HG03045 (cell line): ENCODE measurements at regions not wholly inside any gene's neighbourhood (a gene's known extent, or its start where the extent isn't known, plus 50 kb on each side); places are given as distances from the start of the nearest gene placed in this dataset.
"Not testable (repeated sequence)": the region's sequence is repeated elsewhere in the genome, so short reads cannot be mapped to it uniquely, and the experiment has no call there.

Experiments
- ATAC-seq: cut with Tn5 transposase; IDR thresholded peaks from one replicate; pipeline ENCODE4 v1.9.1; 2021; ENCODE audit warnings: mild to moderate bottlenecking, moderate library complexity; ENCODE audit not compliant: unreplicated experiment

DNA sequence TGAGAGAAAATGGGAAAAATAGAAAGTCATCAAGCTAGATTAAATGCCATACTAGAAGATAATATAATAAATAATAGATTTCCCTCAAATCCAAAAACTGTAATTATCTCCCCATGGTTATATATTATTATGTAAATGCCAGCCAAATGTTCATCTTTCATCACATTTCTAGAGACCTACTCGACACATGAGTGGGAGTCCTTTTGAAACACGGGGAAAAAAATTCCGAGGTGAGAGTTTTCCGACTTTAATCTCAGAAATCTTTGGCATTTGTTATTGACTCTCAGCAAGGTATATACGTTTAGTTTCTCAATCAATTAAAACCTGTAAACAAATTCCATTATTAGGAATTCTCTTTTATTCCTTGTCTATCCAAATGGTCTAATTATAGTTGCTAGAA, 465.4 kb upstream of the SMIM31 start:
- ATAC-seq, result no peak

GRCh38 chr4:164293203-164293602, 460.7 kb upstream of the SMIM31 start:
- ATAC-seq, result no peak

DNA sequence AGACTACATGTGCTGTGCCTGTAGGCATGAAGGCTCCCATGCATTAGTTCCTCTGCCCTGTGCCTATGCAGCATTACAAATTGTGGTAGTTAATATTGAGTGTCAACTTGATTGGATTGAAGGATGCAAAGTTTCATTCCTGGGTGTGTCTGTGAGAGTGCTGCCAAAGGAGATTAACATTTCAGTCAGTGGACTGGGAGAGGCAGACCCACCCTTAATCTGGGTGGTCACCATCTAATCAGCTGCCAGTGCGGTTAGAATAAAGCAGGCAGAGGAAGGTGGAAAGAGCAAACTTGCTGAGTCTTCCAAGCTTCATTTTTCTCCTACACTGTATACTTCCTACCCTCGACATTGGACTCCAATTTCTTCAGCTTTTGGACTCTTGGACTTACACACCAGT, 460.2 kb upstream of the SMIM31 start:
- ATAC-seq, result no peak

DNA sequence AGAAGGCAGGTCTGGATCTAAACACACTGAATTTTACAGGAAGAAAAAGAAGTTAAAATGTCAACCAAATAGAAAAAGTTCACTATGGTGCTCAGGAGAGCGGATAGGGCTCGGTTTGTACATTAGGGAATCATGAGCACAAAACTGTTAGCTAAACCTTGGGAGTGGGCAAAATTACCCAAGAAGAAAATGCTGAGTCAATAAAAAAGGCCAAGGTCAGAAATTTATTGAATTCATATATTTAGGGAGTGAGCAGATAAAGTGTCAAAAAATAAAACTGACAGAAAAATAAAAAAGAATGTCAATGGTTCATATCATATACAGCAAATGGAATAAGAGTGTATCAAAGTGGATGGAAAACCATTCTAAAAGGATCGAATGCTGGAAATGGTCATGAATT, 452.5 kb upstream of the SMIM31 start:
- no peak for ATAC-seq

DNA sequence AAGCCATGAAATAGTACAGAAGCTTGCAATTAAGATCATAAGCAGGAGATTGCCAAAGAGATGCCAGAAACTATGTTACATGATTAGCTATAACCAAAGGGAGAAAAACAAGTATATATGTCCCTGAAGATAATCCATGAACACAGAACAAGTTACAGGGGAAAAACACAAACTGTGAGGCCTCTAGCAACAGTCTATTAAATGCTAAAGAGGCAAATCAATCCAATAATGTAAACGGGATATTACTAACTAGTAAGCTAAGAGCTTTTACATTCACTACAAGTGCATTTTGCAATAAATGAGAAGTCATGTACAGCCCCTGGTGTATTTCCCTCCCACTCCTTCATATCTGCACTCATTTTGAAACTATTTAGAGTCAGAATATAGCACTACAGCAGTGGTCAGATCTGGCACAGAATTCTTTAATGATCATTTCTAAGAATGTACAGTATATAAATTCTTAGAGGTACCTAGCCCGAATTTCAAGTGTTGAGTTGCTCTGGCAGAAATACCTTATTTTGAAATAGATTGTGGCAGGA, 449.8 kb upstream of the SMIM31 start:
- peak; percentile 89 for ATAC-seq

DNA sequence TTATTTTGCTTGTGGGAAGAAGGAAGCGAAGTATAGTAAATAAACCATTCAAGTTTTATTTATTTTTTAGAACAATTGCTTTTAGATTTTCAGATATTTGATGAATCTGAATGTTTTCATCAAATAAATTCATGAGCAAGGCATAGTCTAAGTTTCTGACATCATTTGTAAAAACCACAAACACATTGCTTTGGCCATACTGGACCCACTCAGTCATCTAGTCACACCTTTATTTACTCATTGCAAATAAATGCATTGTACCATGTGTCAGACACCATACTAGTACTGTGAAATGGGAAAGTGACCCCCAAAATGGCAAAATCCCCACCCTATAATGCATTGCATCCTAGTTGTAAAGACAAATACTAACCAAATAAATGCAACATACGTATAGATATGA, 449.1 kb upstream of the SMIM31 start:
- ATAC-seq, result no peak

- ATAC-seq, result no peak
Measured at GRCh38 chr4:164307262-164307661, 446.7 kb upstream of the SMIM31 start.

DNA sequence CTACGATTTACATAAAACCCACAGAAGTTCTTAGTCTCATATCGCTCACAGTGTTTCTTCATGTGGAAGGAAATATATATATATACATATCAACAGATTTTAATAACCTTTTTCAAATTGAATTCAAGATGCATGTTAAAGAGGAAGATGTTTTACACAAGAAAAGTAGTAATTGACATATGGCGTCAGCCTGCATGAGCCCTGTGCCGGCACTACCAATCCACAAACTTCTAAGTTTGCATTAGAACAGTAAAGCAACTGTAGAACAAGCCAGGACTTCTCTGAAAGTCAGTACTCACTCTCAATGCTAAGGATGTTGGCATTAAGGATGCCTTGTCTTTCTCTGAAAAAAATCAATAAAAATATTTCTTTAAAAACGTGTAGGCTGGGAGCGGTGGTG, 441.3 kb upstream of the SMIM31 start:
- no peak for ATAC-seq

DNA sequence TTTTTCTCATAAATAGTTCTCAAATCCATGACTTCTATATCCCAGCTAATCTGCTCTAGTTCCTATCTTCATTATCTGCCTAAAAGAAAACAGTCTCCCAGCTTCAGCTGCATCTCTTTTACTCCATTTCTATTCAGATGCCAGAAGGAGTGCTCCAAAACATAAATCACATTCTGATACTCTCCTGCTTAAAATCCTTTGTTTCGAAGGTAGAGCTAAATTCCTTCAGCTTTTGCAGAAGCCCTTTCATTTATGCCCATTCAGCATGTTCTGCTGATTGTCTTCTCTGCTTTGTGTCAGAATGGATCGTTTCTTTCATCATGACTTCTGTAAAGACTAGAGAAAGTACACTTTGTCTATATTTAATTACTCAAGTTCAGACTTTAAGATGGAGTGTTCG, 440.1 kb upstream of the SMIM31 start:
- no peak for ATAC-seq

- no peak for ATAC-seq
Measured at GRCh38 chr4:164318350-164318749, 435.6 kb upstream of the SMIM31 start.

DNA sequence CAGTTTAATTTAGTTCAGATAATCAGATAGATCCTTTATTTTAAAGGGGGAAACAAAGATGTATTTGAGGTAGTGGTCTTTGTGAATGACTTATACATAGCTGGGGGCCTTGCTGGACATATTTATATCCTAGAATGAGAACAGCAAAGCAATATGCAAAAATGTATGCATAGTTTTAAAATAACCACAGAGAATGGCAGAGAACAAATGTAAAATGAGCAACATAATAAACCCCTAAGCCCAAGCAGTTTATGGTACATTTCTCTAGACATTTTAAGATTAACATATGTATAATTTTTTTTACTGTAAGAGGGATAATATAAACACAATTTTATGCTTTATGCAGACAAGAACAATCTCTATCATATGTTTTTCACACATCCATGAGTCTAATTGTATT, 434.2 kb upstream of the SMIM31 start:
- ATAC-seq, result no peak

- ATAC-seq, result no peak
Measured at GRCh38 chr4:164320847-164321246, 433.1 kb upstream of the SMIM31 start.

- no peak for ATAC-seq
Measured at GRCh38 chr4:164326056-164326455, 427.9 kb upstream of the SMIM31 start.

- ATAC-seq, result no peak
Measured at GRCh38 chr4:164337219-164337944, 416.5 kb upstream of the SMIM31 start.

DNA sequence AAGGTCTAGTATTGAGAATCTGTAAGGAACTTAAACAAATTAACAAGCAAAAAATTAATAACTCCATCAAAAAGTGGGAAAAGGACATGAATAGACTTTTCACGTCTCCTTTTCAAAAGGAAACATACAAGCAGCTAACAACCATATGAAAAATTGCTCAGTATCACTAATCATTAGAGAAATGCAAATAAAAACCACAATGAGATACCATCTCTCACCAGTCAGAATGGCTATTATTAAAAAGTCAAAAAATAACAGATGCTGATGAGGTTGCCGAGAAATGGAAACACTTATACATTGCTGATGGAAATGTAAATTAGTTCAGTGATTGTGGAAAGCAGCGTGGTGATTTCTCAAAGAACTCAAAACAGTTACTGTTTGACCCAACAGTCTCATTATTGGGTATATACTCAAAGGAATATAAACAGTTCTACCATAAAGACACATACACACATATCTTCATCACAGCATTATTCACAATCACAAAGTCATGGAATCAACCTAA, 410.4 kb upstream of the SMIM31 start:
- no peak for ATAC-seq

DNA sequence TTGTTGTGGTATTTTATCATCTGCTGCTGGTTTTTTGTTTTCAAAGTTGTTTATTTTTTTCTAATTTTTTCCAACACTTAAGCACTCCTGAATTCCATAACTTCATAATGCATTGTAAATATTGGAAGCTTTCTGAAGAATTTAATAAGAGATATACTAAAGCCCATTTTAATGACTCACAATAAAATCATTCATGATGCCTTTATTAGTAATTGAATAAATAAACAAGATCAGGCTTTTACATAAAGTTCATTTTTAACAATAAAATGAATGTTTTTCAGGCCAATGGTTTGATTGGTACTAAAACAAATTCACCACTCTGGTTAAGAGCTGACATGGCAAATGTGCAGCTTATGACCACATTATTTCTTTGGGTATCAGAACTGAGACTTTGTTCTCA, 408.2 kb upstream of the SMIM31 start:
- ATAC-seq, result no peak

DNA sequence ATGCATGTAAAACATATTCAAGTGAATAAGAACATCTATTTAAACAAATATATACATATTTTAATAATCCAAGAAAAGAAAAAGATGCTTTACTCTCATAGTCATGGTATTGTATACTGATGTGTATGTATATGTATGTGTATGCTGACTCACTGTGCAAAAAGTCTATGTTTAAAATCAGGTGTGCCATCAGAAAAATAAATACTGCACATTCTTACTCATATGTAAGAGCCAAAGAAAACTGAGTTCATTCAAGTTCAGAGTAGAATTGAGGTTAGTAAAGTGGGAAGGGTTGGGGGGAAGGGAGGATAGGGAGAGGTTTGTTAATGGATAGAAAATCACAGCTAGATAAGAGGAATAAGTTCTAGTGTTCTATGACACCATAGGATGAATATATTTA, 403.9 kb upstream of the SMIM31 start:
- ATAC-seq, result no peak

GRCh38 chr4:164350716-164351115, 403.2 kb upstream of the SMIM31 start:
- ATAC-seq, result not testable (repeated sequence)

- no peak for ATAC-seq
Measured at GRCh38 chr4:164357957-164358356, 396.0 kb upstream of the SMIM31 start.

- ATAC-seq, result no peak
Measured at GRCh38 chr4:164358400-164358799, 395.5 kb upstream of the SMIM31 start.

DNA sequence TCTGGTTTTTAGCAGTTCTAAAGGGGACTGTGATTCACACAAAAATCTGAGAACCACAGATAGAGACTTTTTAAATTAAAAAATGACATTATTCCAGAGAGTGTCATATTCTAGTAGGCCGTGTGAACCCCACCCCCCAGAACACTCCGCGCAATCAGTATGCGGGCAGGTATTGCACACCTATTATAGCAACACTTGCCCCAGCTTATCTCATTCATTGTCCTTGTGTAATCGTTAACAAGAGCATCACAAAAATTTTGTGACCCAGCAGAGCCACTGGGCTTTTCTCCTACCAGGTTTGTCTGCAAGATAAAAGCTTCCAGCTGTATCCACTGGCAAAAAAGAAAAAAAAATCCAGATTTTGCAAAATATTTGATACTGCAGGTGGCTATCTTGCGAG, 394.1 kb upstream of the SMIM31 start:
- no peak for ATAC-seq

DNA sequence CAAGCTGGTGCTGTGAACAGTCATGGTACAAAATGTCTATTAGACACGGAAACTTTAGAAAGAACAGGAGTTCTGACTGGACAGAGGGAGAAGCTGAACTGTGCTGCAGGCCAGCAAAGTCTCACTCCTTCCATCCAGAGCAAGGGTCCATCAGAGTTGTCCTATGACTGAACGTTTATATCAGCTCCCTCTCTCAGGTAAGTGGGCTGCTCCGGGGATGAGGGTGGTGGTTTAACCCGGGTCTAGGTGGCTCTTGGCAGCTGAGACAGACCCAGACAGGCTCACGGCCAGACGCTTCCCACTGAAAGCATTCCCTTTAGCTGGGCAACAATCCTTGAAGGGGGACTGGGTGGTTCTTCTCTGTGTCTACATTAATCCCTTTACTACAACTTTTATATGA, 385.0 kb upstream of the SMIM31 start:
- ATAC-seq, result no peak

DNA sequence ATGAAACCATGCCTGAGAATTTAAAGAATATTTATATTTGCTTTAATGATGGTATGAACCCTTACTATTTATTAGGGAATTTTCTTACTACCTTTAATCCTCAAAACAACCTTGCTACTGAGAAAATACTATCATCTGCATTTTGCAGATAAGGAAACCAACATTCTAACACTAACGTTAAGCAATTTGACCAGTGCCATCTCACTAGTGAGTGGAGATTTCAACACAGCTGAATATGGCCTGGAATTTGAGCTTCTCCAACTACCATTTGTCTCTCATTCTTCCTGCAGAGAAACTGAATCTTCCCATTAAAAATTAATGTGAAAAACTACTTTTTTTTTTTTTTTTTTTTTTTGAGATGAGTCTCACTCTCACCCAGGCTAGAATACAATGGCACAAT, 380.9 kb upstream of the SMIM31 start:
- no peak for ATAC-seq
